ENCODE measurements at regions not wholly inside any gene's neighbourhood (a gene's known extent, or its start where the extent isn't known, plus 50 kb on each side); places are given as distances from the start of the nearest gene placed in this dataset.
A peak's percentile ranks its signal among the peaks of the same experiment; 100 is the strongest.
"Not testable (repeated sequence)": the region's sequence is repeated elsewhere in the genome, so short reads cannot be mapped to it uniquely, and the experiment has no call there.

- no peak for TF ChIP-seq CTCF (conservative IDR thresholded peaks at IDR 0.05)
Measured at GRCh38 chr4:64642936-64643335, 233.7 kb upstream of the TECRL start.

GRCh38 chr4:64640402-64640801 is 231.2 kb upstream of the TECRL start:
- H3K27ac ChIP-seq, result not testable (repeated sequence)

More at GRCh38 chr4:64642936-64643335, 233.7 kb upstream of the TECRL start:
- peak overlapping the region; percentile 7; the same call in 1 of the 2 replicates for H3K27ac ChIP-seq

GRCh38 chr4:64625438-64625837 is 216.2 kb upstream of the TECRL start:
- no peak for TF ChIP-seq CTCF (conservative IDR thresholded peaks at IDR 0.05)
- peak overlapping the region; percentile 72 for H3K27ac ChIP-seq

GRCh38 chr4:64617800-64618199 is 208.6 kb upstream of the TECRL start:
- peak; percentile 83 for TF ChIP-seq CTCF (conservative IDR thresholded peaks at IDR 0.05)
- H3K27ac ChIP-seq, result no peak overlapping the region

- no peak overlapping the region for H3K27ac ChIP-seq
- TF ChIP-seq CTCF (conservative IDR thresholded peaks at IDR 0.05), result no peak
Measured at GRCh38 chr4:64614276-64614675, 205.0 kb upstream of the TECRL start.

GRCh38 chr4:64613046-64613445 is 203.8 kb upstream of the TECRL start:
- TF ChIP-seq CTCF (conservative IDR thresholded peaks at IDR 0.05), result no peak
- no peak overlapping the region for H3K27ac ChIP-seq

GRCh38 chr4:64598066-64598465 is 188.8 kb upstream of the TECRL start:
- TF ChIP-seq CTCF (conservative IDR thresholded peaks at IDR 0.05), result no peak
- no peak overlapping the region for H3K27ac ChIP-seq

GRCh38 chr4:64594723-64595122 is 185.5 kb upstream of the TECRL start:
- no peak overlapping the region for H3K27ac ChIP-seq

More at GRCh38 chr4:64594723-64595122, 185.5 kb upstream of the TECRL start:
- no peak for TF ChIP-seq CTCF (conservative IDR thresholded peaks at IDR 0.05)

All from VCaP (cell line).